ENCODE measurements at regions not wholly inside any gene's neighbourhood (a gene's known extent, or its start where the extent isn't known, plus 50 kb on each side); places are given as distances from the start of the nearest gene placed in this dataset.

DNA sequence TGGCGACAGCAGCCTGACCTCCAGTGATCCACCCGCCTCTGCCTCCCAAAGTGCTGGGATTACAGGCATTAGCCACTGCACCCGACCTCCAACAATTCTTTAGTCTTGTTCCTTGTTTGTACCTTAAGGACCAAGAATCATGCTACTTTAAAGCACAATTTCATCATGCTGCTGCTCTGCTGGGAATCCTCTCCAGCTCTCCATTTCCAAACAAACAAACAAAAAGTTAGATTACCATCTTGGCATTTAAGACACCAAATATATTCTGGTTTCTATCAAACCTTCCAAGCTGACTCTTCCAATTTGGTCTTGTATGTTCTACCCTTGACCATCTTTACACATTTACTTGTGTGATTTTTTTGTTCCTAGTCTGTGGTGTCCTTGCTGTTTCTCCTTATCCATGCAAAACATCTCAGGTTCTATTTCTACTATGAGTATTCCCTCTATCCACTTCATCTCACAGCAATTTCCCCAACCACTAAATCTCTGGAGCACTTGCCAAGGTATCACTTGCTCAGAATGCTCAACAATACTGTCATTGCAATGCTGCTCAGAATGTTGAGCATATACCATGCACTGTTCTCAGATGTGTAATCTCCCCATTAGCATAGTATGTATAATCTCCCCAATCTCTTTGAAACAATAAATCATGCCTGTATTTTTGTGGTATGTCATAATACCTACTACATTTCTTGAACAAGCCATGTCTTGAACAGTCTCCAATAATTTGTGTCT is 73.2 kb upstream of the GALNT5 start:
- no peak for DNase-seq

DNA sequence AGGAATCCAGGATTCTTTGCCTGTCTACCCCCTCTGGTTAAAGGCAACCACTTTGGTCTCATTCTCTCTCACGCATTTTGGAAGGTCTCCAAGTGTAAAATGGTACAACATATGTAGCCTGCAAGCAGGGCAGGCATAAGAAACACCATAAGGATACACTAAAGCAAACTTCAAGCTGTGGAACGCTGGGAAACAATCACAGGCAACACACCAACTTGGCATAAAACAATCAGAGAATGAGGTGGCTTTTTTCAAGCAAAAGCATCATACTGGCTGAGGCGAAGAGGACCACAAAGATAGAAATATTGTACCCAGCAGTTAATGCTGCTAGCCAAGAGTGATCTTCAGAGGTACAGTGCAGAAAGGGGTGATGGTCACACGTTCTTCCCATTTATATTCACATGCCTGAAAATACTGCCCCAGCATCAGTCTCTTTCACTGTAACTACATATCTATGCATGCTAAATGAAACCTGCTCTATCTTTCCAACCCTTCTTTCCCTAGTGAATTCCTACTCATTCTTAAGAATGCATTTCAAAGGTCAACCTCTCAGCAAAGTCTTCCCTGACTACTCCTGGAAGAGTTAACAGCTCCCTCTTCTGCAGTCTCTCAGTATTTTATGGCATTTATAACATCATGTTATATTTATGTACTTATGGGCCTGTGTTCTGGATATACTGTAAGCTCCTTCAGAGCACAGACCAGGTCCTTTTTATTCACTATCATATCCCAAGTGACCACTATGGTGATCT is 71.9 kb upstream of the GALNT5 start:
- DNase-seq: no peak

DNA sequence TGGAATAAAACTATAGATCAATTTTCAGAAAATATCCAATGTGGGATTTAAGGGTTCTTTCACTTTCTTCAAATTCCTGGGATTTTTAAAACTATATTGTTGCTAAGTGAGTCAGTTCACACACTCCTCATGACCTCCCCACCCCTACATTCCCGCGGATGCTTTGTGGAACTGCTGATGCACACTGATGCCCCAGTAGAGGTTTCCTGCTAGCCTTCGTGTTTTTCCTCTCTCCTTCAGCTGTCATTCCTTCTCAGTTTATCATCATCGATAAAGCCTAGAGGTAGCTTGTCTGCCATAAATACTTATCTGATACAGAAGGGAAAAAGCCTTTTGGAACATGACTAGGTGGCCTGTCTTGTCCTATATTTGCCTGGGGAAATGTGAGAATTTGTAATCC is 67.4 kb upstream of the GALNT5 start:
- DNase-seq: no peak

DNA sequence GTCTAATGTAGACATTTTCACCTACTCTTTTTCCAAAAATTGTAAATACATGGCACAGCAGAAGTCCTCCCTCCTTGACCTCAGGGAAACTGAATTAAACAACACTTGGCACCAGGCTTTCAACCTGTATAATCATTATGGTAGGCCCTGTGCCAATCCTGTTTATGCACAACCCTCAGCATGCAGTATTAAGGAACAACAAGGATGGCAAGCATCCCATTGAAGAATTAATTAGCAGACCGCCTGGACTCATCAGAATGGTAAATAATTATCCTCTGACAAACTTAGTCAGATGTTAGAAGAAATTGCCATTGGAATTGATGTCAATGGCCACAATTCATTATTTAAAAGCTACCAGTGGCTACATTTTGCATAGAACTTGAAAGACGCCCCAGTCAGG is 66.3 kb upstream of the GALNT5 start:
- no peak for DNase-seq

DNA sequence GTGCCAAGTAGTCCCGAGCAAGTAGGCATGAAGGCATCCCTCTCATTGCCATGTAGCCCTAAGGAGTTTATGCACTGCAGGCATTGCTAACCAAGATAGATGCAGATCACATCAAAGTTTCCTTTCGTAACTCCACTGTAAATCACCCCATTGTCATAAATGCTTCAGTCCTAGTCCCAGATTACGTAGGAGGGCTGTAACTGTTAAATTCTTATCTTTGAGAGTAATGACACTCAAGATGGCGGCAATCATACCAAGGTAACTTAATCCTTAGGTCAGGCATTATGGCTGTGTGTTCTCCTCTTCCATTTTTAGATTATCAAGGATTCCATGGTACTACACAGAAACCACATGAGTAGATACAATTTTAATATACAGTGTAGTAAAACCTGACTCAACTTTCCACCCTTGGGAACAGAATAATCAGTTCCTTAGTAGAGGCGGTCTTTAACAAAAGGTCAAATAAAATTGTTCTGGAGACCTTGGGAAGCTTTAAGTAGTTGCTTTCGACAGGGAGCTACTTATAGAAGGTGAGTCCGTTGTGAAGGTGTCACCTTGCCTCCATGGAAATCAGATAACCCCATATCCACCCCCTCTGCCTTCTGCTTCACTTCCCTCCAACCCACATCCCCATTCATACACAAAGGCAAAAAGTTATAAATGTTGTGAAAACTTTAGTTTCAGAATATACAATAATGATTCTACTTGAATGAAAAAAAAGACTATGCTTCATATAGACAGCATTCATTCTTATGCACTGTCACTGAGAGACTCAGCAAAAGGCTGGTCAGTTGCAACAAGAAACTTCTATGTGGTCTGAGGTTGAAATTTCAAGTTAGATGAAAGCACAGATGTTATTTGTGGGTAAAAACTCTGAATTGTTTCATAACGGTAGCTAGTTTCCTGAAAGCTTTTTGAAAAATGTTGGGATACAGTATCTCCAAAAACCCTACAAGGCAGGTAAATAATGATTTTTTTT is 64.8 kb upstream of the GALNT5 start:
- DNase-seq: no peak

DNA sequence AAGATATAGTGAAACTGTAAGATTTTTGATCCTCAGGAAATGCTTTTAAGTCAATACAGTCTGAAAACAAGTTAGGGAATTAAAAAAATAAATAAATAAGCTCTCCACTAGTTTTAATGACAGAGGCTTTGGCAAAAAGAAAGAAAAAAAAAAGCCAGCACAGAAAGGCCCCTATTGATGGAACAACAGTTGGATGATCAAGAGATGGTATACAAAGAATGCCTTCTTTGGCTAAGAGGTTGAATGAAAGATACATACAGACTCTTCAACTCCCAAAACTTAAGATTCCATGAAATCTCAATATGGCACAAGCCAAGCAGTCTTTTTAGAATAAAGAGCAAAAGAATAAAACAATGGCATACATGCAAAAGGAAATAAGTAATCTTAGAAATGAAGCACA is 64.0 kb upstream of the GALNT5 start:
- DNase-seq: no peak

DNA sequence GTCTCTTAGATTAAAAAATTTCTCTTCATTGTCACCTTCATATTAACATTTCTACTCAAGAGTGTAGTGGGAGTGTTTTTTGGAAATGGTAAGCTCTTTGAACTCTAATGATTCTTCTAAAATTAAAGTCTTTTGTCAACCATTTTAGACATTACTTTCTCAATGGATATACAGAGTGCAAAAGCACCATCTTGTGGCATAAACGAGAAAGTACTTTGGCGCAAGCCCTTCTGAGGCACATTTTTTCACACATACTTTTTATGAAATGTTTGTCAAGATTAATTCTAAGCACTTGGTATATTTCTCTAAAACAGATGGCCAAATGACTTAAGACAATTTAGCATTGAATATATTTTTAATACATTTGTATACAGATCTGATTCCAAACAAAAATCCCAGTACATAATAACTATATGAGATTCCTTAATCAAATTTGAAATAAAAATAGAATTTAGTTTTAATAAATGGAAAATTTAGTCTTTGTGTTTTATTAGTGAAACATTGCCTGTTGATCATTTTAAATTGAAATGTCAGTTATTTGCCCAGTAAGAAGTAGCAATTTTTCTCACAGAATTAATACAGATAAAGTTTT is 63.3 kb upstream of the GALNT5 start:
- peak; percentile 26 for DNase-seq

DNA sequence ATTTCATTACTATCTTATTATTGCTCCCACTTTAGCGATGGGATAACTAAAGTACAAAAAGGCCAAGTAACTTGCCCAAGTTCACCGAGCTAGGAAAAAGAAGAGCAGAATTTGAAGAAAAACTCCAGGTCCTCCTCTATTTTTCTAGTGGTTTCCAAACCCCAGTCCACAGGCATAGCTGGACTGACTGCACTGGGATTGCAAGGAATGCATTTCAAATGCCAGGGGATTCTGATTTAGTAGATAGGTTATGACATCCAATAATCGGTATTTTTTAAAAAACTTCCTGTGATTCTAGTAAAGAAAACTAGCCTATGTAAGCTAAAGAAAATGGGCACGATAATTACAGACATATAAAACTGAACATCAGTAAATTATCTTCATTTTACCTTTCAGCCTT is 62.7 kb upstream of the GALNT5 start:
- DNase-seq: no peak

DNA sequence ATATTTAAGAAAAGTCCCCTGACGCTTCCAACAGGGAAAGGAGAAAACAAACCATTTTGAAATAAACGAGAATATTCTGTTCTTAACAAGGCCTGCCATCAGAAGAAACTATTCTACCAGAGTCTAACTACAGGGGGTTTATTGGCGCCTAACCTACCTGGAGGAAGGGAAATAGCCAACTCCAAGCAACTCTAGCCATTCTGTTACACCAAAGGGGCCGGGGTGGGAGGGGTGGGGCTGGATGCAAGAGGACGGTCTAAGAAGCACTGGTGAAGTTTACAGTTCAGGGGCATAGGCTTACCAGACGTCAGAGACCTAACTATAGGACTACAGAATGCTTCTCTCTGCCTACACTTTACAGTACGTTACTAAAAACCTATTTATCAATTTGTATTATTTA is 60.5 kb upstream of the GALNT5 start:
- DNase-seq: no peak

DNA sequence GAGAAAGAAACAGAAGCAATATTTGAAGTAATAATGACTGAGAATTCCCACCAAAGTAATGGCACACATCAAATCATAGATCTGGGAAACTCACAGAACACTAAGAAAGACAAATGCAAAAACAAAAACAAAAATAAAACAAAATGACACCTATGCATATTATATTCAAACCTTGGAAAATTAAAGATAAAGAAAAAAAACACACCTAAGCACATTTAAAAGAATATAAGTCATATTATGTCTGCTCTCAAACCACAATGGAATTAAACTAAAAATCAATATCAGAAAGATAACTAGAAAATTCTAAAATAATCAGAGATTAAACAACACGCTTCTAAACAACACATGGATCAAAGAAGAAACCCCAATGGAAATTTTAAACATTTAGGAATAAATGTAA is 59.7 kb upstream of the GALNT5 start:
- no peak for DNase-seq

DNA sequence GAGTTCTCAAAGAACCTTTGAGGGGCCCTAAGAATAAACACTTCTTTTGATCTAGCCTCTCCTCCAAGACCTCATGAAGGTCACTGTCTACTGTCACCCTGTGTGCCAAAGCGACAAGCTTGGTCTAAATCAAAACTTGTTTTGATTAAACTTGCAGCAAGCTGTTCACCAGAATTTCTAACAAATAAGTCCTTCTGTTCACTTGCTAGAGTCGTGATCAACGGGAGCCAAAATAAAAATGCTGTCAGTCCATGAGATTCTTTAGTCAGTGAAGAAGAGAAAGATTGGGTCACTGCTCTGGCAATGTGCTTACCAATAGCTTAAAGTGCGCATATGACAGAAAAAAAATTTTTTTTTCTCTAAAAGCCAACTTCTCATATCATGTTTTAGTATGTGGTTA is 53.9 kb upstream of the GALNT5 start:
- DNase-seq: no peak

DNA sequence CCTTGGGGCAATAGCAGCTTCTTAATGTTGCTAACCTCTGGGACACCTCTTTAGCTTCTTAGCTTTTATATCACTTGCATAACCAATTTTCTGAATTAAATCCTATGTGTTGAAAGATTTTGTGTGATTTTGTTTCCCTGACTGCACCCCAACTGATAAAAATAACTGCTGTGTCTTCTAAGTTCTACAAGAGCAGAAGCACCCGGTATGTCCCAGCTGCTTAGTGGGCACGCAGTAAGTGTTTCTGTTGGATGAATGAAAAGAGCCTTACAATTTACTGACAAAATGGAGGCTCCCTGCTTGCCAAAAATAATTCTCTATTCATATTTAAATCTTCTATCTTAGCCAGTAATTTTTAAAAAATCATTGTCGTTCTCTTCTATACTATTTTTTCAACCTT is 53.1 kb upstream of the GALNT5 start:
- DNase-seq: no peak

DNA sequence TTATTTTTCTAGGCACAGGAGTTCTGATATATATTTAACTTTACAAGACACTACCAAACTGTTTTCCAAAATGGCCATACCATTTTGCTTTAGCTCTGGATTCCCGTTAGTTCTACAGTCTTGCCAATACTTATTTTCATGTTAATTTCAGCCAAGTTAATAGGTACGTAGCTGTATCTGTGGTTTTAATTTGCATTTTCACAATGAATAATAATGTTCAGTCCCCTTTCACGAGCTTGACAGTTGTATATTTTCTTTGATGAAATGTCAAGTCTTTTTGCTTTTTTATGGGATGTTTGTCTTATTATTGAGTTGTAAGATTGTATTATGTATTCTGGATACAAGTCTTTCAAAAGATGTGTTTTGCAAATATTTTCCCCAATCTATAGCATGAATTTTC is 50.6 kb upstream of the GALNT5 start:
- no peak for DNase-seq
